GM19455 (cell line): ENCODE measurements at regions not wholly inside any gene's neighbourhood (a gene's known extent, or its start where the extent isn't known, plus 50 kb on each side); places are given as distances from the start of the nearest gene placed in this dataset.
A peak's percentile ranks its signal among the peaks of the same experiment; 100 is the strongest.

Experiments
- ATAC-seq: cut with Tn5 transposase; IDR thresholded peaks from one replicate; pipeline ENCODE4 v1.9.1; 2021; ENCODE audit not compliant: unreplicated experiment

- no peak for ATAC-seq
These were observed 111.3 kb downstream of the CMPK2 start for GRCh38 chr2:6754419-6754818.

GRCh38 chr2:6755456-6755855 lies 110.3 kb downstream of the CMPK2 start:
- ATAC-seq, result no peak

GRCh38 chr2:6757215-6757614 lies 108.5 kb downstream of the CMPK2 start:
- no peak for ATAC-seq

GRCh38 chr2:6759689-6760088 lies 106.0 kb downstream of the CMPK2 start:
- no peak for ATAC-seq

GRCh38 chr2:6760132-6760531 lies 105.6 kb downstream of the CMPK2 start:
- ATAC-seq, result no peak

- no peak for ATAC-seq
These were observed 100.6 kb downstream of the CMPK2 start for GRCh38 chr2:6764968-6765723.

GRCh38 chr2:6769346-6769745 lies 96.4 kb downstream of the CMPK2 start:
- no peak for ATAC-seq

- no peak for ATAC-seq
These were observed 95.7 kb downstream of the CMPK2 start for GRCh38 chr2:6770006-6770405.

- ATAC-seq, result no peak
These were observed 93.8 kb downstream of the CMPK2 start for GRCh38 chr2:6771634-6772611.

GRCh38 chr2:6773007-6773693 lies 92.6 kb downstream of the CMPK2 start:
- peak; percentile 92 for ATAC-seq

- ATAC-seq, result no peak
These were observed 92.0 kb downstream of the CMPK2 start for GRCh38 chr2:6773694-6774044.

GRCh38 chr2:6776125-6776524 lies 89.6 kb downstream of the CMPK2 start:
- ATAC-seq, result no peak

GRCh38 chr2:6777626-6778025 lies 88.1 kb downstream of the CMPK2 start:
- no peak for ATAC-seq

- no peak for ATAC-seq
These were observed 84.9 kb downstream of the CMPK2 start for GRCh38 chr2:6780765-6781274.

GRCh38 chr2:6782517-6783237 lies 83.0 kb downstream of the CMPK2 start:
- ATAC-seq, result no peak

- ATAC-seq, result no peak
These were observed 82.5 kb downstream of the CMPK2 start for GRCh38 chr2:6783238-6783614.

GRCh38 chr2:6784291-6784690 lies 81.4 kb downstream of the CMPK2 start:
- no peak for ATAC-seq

- ATAC-seq, result no peak
These were observed 80.2 kb downstream of the CMPK2 start for GRCh38 chr2:6785493-6785892.

GRCh38 chr2:6787376-6787775 lies 78.3 kb downstream of the CMPK2 start:
- ATAC-seq, result no peak

- no peak for ATAC-seq
These were observed 77.1 kb downstream of the CMPK2 start for GRCh38 chr2:6788614-6789013.
